HG03060 (cell line): ENCODE measurements at regions not wholly inside any gene's neighbourhood (a gene's known extent, or its start where the extent isn't known, plus 50 kb on each side); places are given as distances from the start of the nearest gene placed in this dataset.
"Not testable (repeated sequence)": the region's sequence is repeated elsewhere in the genome, so short reads cannot be mapped to it uniquely, and the experiment has no call there.

Experiments used
- ATAC-seq: cut with Tn5 transposase; IDR thresholded peaks from one replicate; pipeline ENCODE4 v1.9.1; 2021; ENCODE audit warnings: low read depth, moderate number of reproducible peaks; ENCODE audit not compliant: unreplicated experiment

- ATAC-seq: no peak
Measured at GRCh38 chr3:89533275-89533674, 425.9 kb downstream of the EPHA3 start.

GRCh38 chr3:89554587-89554986 lies 447.2 kb downstream of the EPHA3 start:
- not testable (repeated sequence) for ATAC-seq

DNA sequence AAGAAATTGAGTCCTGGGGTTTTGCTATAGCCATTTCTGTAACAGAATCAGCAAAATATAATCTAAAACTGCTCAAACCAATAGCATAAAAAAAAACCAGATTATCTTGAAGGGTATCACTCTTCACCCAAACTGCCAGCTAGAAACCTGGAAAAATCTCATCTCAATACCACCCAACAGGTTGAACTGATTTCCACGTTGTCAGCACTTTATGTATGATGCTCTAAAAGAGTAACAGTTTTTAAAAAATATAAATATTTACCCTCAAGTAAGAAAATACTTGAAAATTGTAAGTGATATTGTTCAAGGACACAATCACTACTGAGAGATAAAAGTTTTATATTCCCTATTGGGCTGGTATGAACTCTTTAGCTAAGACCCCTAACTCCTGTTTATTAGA lies 451.3 kb downstream of the EPHA3 start:
- no peak for ATAC-seq

- ATAC-seq: no peak
Measured at GRCh38 chr3:89560568-89560967, 453.1 kb downstream of the EPHA3 start.

DNA sequence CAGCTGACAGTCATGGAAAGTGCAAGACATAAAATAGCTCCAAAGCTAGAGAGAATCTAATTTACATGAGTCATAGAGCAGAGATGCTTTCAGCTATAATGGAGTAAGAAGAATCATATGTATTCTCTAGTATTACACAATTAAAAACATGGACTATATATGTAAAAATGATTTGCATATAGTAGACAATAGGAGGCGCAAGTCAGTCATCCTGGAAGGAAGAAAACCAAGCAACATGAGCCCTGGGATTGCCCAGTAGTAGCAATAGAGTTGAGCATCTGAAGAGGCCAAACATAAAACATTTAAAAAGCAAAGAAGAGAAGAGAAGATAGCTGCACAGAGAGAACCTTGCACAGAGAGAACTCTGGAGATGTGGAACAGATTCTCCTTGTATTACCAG lies 455.0 kb downstream of the EPHA3 start:
- no peak for ATAC-seq

DNA sequence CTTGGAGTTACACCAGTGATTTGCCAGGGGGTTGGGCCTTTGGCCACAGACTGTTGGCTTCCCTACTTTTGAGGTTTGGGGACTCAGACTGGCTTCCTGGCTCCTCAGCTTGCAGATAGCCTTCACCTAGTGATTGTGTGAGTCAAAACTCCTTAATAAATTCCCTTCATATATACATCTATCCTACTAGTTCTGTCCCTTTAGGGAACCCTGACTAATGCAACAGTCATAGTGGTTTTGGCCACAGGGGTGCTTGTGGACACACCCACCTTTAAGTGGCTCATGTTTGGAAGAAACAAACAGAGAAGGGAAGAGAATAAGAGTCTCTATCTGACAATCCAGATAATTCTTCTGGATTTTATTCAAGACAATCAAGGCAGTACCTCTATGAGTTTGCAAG lies 457.7 kb downstream of the EPHA3 start:
- ATAC-seq: no peak

DNA sequence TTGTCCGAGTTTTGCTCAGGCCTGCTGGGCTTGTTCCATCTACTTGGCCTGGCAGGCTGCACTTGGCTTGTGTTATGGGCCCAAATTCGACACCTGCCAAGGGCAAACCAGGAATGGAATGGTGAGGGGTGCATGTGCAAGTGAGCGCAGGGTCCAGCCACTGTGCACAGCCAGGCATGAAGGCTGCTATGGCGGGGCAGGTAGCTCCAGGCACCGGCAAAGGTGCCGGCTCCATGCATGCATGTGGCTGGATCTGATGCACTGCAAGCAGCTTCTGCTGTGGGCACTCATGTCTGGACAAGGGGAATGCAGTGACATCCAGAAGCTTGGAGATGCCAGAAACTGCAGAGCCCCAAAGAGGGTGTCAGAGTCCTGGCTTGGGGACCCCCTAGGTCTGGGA lies 463.0 kb downstream of the EPHA3 start:
- ATAC-seq: no peak

DNA sequence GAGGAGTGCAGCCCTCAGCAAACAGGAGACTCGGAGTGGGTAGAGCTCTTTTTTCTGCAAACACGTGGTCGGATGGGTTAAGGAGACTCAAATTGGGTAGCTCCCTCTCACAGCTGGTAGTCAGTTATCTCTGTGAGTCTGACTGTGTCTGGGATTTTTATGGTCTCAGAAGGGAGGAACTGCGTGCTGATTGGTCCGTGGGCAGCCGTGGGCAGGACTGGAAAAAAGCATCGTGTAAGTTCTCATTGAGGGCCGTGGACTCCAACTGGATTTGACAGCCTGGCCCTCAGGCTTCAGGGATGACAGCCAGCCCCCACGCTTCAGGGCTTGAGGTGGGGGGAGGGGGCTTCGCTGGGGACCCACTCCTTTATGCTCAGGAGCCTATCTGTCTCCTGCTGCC lies 463.9 kb downstream of the EPHA3 start:
- no peak for ATAC-seq

DNA sequence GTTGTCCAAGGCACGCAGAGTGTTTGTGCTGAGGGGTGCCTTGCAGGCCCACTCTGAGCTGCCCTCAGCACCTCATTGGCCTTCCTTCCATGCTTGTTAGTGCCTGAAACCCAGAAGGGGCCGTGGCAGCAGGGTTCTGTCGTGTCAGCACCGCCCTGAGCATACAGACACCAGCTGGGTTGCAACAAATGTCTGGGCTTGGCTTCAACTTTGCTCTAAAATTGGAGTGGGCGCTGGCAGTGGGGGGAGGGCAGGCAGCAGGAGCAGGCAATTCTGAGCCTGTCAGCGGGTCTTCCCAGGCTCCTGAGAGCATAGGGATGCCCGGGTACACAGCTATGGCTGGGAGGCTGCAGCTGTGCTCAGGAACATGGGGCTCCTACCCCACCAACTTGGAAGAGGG lies 464.3 kb downstream of the EPHA3 start:
- ATAC-seq: no peak

GRCh38 chr3:89572261-89572660 lies 464.8 kb downstream of the EPHA3 start:
- no peak for ATAC-seq

DNA sequence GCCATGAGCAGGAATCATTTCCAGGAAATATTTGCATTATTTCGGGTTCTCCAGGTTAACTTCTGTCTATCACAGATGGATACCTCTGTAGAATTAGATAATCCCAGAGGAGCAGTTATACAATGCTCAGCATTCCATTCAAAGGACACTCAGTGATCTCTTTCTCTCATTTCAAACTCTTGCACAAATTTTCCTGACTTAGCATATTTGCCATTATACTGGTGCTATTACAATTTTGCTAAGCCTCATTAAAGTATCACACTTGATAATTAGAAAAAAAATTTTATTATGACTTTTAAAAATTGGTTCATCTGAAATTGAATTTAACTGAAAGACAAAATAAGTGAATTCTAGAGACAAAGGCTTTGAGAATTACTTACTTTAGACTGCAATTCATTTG lies 469.0 kb downstream of the EPHA3 start:
- no peak for ATAC-seq

DNA sequence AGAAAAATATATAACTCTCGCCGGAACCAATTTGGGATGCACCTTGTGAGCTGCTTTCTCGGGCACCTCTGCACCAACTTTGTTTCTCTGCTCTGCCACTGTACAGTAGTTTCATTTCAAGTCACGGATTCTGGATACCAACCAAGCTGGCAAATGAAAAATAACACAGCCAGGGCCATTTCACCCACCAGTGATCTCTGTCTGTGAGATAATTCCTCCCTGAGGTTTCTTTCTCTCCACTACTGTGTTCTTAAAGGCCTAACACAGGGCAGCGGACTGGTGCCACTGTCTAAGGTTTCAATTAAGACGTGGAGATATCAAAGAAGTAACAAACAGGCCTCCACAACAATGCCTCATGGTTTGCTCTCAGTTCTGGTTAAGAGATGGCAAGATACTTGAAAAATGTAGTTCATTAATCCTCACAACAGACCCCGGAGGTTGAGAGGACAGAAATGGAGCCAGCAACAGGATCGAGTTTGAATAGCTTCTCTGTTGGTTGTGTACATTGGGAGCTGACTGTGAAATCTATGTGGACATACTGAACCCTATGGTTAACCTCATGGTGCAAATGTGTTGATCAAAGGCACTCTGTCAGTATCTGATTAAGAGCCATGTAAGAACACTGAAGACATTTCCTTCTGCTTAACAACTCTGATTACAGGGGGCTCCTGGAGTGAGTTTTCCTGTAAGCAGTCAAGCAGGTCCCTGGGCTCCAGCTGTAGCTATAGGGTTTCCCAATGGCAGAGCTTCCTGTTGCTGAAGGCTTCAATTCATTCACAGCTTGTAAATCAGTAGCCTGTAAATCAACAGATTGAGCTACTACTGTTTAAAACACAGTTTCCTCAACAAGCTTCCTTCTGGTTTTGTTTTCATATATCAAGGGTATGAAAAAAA lies 470.5 kb downstream of the EPHA3 start:
- no peak for ATAC-seq

- no peak for ATAC-seq
Measured at GRCh38 chr3:89580859-89581258, 473.4 kb downstream of the EPHA3 start.

GRCh38 chr3:89584398-89584797 lies 477.0 kb downstream of the EPHA3 start:
- ATAC-seq: no peak

DNA sequence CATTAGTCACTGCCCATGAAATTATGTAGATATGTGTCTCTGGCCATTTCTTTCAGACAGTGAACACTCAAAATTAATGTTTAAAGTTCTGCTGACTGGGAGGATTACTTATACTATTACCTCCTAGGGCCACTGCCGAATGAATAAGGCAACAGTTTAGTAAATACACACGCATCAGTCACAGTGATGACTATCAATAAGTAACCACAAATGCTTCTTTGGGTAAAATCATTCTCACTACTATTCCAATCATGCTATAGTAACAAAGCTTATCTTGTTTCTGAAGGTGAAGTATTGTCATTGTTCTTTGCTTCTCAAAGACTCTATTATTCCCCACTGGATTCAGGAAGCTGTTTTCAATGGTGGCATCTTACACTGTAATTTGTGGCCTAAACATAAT lies 478.8 kb downstream of the EPHA3 start:
- no peak for ATAC-seq

- no peak for ATAC-seq
Measured at GRCh38 chr3:89586676-89587075, 479.3 kb downstream of the EPHA3 start.

DNA sequence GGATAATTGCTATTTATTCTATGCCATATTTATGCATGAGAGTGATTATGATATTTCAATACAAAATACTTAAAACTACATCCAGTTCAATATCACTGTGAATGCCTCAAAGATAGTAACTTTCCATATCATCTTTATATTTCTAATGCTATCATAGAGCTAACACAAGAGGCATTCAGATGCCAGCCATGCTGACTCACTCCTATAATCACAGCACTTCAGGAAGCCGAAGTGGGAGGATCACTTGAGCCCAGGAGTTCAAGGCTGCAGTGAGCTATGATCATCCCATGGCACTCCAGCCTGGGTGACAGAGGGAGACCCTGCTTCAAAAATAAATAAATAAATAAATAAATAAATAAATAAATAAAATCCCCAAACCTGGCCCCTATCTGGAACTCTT lies 498.7 kb downstream of the EPHA3 start:
- no peak for ATAC-seq

DNA sequence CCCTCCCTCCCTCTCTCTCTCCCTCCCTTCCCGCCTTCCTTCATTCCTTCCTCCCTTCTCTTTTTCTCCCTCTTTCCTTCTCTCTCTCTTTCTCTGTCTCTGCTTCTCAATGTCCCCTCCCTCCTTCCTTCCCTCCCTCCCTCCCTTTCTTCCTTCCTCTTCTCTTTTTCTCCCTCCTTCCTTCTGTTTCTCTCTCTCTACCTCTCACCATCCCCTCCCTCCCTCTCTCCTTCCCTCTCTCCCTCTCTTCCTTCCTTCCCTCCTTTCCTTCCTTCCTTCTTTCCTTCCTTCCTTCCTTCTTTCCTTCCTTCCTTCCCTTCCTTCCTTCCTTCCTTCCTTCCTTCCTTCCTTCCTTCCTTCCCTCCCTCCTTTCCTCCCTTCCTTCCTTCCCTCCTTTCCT lies 504.6 kb downstream of the EPHA3 start:
- no peak for ATAC-seq

DNA sequence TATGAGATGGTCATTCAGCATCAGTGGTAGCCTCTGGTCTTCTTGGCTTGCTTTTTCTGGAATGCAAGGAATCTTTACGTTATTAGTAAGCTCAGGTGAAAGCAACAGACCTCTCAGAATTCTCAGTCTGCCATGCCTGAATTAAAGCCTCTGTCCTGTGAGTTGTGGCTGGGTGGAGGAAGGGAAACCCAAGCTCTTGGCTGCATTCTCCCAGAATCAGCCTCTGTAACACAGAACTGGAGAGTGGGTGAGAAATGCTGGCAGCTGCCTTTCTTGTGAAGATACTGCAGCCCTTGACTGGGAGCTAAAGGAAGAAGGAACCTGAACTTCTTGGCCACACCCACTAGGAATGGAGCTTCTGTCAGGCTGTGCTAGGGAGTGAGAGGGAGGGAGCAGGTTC lies 505.8 kb downstream of the EPHA3 start:
- no peak for ATAC-seq

- ATAC-seq: no peak
Measured at GRCh38 chr3:89617706-89618105, 510.3 kb downstream of the EPHA3 start.

GRCh38 chr3:89619263-89619662 lies 511.8 kb downstream of the EPHA3 start:
- ATAC-seq: no peak

DNA sequence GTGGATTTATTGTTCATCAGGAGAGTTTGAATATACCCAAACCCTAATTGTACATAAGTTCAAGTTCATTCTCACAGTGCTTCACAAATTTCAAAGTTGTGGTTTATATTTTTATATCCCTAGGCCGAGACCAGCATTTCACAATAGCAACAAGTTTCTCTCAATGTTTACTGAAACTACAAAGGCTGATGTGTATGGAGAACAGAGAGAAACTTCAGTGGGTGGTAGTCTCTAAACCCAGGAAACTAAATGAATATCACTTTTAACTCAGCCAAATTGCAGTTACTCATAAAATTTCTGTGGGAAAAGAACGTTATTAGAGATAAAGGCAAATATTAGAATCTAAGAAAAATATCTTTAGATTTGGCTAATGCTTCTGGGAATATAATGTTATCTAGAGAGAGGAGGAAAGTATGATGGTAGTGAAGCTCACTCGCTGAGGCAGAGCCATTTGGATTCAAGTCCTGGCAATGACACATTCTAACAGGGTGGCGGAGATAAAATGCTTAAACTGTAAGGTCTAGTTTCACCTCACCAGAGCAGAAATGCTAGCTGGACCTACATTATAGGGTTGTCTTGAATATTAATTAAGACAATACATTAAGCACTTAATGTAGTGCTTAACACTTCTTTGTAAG lies 514.8 kb downstream of the EPHA3 start:
- ATAC-seq: no peak
